OCI-LY7 (cell line): ENCODE measurements at regions not wholly inside any gene's neighbourhood (a gene's known extent, or its start where the extent isn't known, plus 50 kb on each side); places are given as distances from the start of the nearest gene placed in this dataset.

Experiments used
- BruUV-seq: library from RNA; stranded (reverse); fragments of 400-500 nt; replicated peaks from 2 replicates; lab custom pipeline; 2021; lab: Mats Ljungman, UMichigan
- CTCF ChIA-PET: fragments of 300-600 bp; sonication (Branson Sonifier 250); formaldehyde crosslinking; loops from one replicate; lab custom pipeline; 2022; ENCODE audit warnings: antibody characterized with exemption; ENCODE audit not compliant: unreplicated experiment; lab: Charles Lee
- POLR2A ChIA-PET: fragments of 300-600 bp; sonication (Branson Sonifier 250); formaldehyde crosslinking; loops from one replicate; lab custom pipeline; 2022; ENCODE audit warnings: antibody characterized with exemption; lab: Charles Lee
- DNase-seq: peaks from one replicate; pipeline ENCODE4 v3.0.0-alpha.2; 2015; ENCODE audit warnings: low spot score
- H2AFZ ChIP-seq: fragments of 200-600 bp; sonication (generic), shearing (Covaris generic); 2 replicates; pipeline ENCODE4 v1.6.1; 2014; ENCODE audit warnings: mild to moderate bottlenecking, antibody characterized with exemption, low read length, moderate library complexity
- H3K27ac ChIP-seq: fragments of 200-600 bp; sonication (generic); 2 replicates; pipeline ENCODE4 v1.5.1; 2014; ENCODE audit warnings: mixed run types, low read depth, mild to moderate bottlenecking, moderate library complexity, low read length, inconsistent platforms; ENCODE audit not compliant: poor library complexity, severe bottlenecking
- H3K36me3 ChIP-seq: fragments of 200-600 bp; sonication (generic); 2 replicates; pipeline ENCODE4 v1.6.1; 2014; ENCODE audit warnings: mild to moderate bottlenecking, antibody characterized with exemption, low read length, moderate library complexity, mixed read lengths; ENCODE audit not compliant: insufficient read depth
- H3K4me1 ChIP-seq: fragments of 200-600 bp; sonication (generic); 2 replicates; pipeline ENCODE4 v1.5.1; 2014; ENCODE audit warnings: mild to moderate bottlenecking, low read length; ENCODE audit not compliant: insufficient read depth, poor library complexity, severe bottlenecking
- H3K4me2 ChIP-seq: fragments of 200-600 bp; sonication (generic); 2 replicates; pipeline ENCODE4 v1.6.1; 2014; ENCODE audit warnings: mild to moderate bottlenecking, low read length
- H3K4me3 ChIP-seq: fragments of 200-600 bp; sonication (generic); 2 replicates; pipeline ENCODE4 v1.5.1; 2014; ENCODE audit warnings: mild to moderate bottlenecking, low read depth, low read length; ENCODE audit not compliant: poor library complexity, severe bottlenecking
- H3K79me2 ChIP-seq: fragments of 200-600 bp; sonication (generic); 2 replicates; pipeline ENCODE4 v1.6.1; 2016; ENCODE audit warnings: low read depth, mild to moderate bottlenecking, low read length, moderate library complexity, mixed read lengths; ENCODE audit not compliant: insufficient read depth
- H3K9me2 ChIP-seq: fragments of 200-600 bp; sonication (generic); 2 replicates; pipeline ENCODE4 v1.6.1; 2016; ENCODE audit warnings: mild to moderate bottlenecking, low read length, mixed read lengths; ENCODE audit not compliant: insufficient read depth
- H3K9me3 ChIP-seq: fragments of 200-600 bp; sonication (generic); 2 replicates; pipeline ENCODE4 v1.6.1; 2014; ENCODE audit warnings: mild to moderate bottlenecking, mixed run types, low read length, mixed read lengths
- H4K20me1 ChIP-seq: fragments of 200-600 bp; sonication (generic); 2 replicates; pipeline ENCODE4 v1.6.1; 2014; ENCODE audit warnings: mild to moderate bottlenecking, antibody characterized with exemption, low read length, moderate library complexity, mixed read lengths; ENCODE audit not compliant: insufficient read depth
- EZH2phosphoT487 ChIP-seq: fragments of 200-600 bp; sonication (generic); IDR thresholded peaks from 2 replicates; pipeline ENCODE4 v1.6.1; 2018; ENCODE audit warnings: low read depth, borderline replicate concordance, mild to moderate bottlenecking, mixed run types, antibody characterized with exemption, low read length, moderate library complexity, mixed read lengths
- intact Hi-C: fragments of 100-400 bp; cut with micrococcal nuclease; formaldehyde crosslinking; loops from one replicate; pipeline ENCODE4 v1.10.0; 2022; ENCODE audit not compliant: unreplicated experiment
- TF ChIP-seq, protein P1 (sequence below): fragments of 200-600 bp; sonication (generic); conservative IDR thresholded peaks from 2 replicates; pipeline ENCODE4 v1.5.1; 2014; ENCODE audit warnings: mild to moderate bottlenecking, antibody characterized with exemption, low read length, moderate library complexity, mixed read lengths

DNA sequence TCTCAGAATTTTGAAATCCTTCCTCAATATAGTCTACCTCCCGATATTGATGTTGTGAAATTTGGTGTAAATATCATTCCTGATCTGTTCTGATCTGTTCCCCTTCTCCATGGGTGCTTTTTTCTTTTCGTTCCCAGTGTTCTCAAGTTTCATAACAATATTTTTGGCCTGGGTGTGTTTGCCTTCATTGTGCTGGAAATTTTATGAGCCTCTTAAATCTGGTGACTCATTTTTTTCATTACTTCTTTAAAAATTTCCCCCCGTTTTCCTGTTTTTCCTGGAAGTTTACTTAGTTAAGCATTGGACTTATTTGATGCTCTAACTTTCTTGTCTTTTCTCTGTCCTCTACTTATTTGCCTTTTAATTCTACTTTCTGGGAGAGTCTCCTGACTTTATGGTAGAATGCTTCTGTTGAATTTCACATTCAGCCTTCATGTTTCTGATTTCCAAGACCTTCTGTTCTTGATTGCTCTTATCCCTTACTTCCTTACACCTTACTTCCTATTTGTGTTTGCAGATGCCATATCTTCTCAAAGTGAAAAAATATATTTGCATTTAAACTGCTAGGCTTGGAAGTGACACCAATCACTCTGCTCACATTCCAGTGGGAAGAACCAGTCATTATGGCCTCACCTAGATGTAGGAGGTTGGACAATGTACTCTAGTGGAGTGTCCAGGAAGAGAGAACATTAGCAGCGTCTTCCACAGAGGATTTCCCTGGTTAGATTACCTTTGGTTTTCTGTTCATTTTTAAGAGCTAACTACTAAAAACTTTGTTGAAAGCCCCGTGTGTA lies 441.9 kb downstream of the ARHGEF28 start:
- Histone ChIP-seq H4K20me1 (no peaks in the 10 kb centered on the region), H2AFZ (no peak overlapping the region), H3K27ac (no peak overlapping the region), H3K4me3 (no peak overlapping the region), H3K4me2 (no peak overlapping the region), H3K9me2 (no peaks in the 10 kb centered on the region), H3K9me3 (no peaks in the 10 kb centered on the region), H3K4me1 (no peaks in the 10 kb centered on the region), H3K36me3 (no peaks in the 10 kb centered on the region), H3K79me2 (no peaks in the 10 kb centered on the region)
- ChIA-PET POLR2A (no interaction called here), CTCF (no interaction called here)
- intact Hi-C loops, result no loop called here
- TF ChIP-seq EZH2phosphoT487, result no peak
- TF ChIP-seq, protein P1, sequence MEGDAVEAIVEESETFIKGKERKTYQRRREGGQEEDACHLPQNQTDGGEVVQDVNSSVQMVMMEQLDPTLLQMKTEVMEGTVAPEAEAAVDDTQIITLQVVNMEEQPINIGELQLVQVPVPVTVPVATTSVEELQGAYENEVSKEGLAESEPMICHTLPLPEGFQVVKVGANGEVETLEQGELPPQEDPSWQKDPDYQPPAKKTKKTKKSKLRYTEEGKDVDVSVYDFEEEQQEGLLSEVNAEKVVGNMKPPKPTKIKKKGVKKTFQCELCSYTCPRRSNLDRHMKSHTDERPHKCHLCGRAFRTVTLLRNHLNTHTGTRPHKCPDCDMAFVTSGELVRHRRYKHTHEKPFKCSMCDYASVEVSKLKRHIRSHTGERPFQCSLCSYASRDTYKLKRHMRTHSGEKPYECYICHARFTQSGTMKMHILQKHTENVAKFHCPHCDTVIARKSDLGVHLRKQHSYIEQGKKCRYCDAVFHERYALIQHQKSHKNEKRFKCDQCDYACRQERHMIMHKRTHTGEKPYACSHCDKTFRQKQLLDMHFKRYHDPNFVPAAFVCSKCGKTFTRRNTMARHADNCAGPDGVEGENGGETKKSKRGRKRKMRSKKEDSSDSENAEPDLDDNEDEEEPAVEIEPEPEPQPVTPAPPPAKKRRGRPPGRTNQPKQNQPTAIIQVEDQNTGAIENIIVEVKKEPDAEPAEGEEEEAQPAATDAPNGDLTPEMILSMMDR, result no peak
- BruUV-seq, result no TSS peak
- DNase-seq, result no peak

DNA sequence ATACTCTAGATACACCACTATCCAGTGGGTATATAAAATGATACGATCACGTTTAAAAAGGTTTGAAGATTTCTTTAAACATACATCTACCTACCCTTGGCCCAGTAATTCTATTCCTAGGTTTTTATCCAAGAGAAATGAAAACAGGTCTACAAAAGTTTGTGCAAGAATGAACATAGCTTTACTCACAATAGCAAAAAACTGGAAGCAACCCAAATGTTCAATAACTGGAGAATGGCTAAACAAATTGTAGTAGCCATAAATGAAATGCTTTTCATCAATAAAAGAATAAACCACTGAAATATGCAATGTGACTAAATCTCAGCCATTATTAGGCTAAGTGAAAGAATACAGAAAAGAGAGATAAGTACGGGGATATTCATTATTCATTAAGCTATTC lies 438.9 kb downstream of the ARHGEF28 start:
- Histone ChIP-seq H2AFZ (no peak overlapping the region), H3K4me2 (no peak overlapping the region), H3K36me3 (no peaks in the 10 kb centered on the region), H3K9me3 (no peaks in the 10 kb centered on the region), H3K4me3 (no peak overlapping the region), H3K9me2 (no peaks in the 10 kb centered on the region), H3K4me1 (no peaks in the 10 kb centered on the region), H3K27ac (no peak overlapping the region), H4K20me1 (no peaks in the 10 kb centered on the region), H3K79me2 (no peaks in the 10 kb centered on the region)
- POLR2A ChIA-PET, result interaction anchor here (0.7 kb wide), 1 partner anchor 19 kb away, joined by 4 read pairs; no protein-coding TSS in a partner anchor
- intact Hi-C loops, result no loop called here
- TF ChIP-seq, protein P1, result no peak
- no peak for TF ChIP-seq EZH2phosphoT487
- CTCF ChIA-PET, result no interaction called here
- BruUV-seq, result no TSS peak
- no peak for DNase-seq

DNA sequence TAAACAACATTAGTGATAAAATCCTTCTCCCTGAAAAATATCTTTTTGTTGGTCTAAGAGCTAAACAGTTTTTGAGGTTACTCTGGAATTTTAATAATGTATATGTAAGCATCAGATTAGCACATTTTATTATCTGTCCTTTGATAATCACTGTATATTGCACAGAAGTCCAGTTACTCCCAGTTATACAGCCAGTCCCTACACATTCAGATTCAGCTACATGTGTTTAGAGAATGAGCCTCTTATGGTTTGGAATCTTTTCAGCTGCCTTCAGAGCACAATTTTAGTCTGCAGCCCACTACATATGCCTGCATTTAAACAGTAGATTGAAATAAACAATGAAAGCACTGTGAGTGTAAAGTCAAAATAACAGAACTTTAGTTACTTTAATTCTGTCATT lies 438.2 kb downstream of the ARHGEF28 start:
- BruUV-seq, result no TSS peak
- Histone ChIP-seq H3K4me1 (no peaks in the 10 kb centered on the region), H3K9me3 (no peaks in the 10 kb centered on the region), H3K9me2 (no peaks in the 10 kb centered on the region), H3K79me2 (no peaks in the 10 kb centered on the region), H3K4me3 (no peak overlapping the region), H2AFZ (no peak overlapping the region), H4K20me1 (no peaks in the 10 kb centered on the region), H3K4me2 (no peak overlapping the region), H3K27ac (no peak overlapping the region), H3K36me3 (no peaks in the 10 kb centered on the region)
- intact Hi-C loops, result no loop called here
- no peak for TF ChIP-seq EZH2phosphoT487
- TF ChIP-seq, protein P1, result no peak
- no peak for DNase-seq
- ChIA-PET POLR2A (no interaction called here), CTCF (no interaction called here)
